AG04450 (cell line): ENCODE measurements at regions not wholly inside any gene's neighbourhood (a gene's known extent, or its start where the extent isn't known, plus 50 kb on each side); places are given as distances from the start of the nearest gene placed in this dataset.

Source experiments
- CTCF ChIA-PET: fragments of 300-600, 350-600 bp; formaldehyde crosslinking; extraction: SDS; loops from one replicate; lab custom pipeline; 2022; ENCODE audit warnings: antibody characterized with exemption, inconsistent platforms; lab: Charles Lee
- POLR2A ChIA-PET: fragments of 350-600 bp; formaldehyde crosslinking; extraction: SDS; loops from one replicate; lab custom pipeline; 2021; ENCODE audit warnings: antibody characterized with exemption, inconsistent platforms; lab: Yijun Ruan, JAX
- DNase-seq: peaks from one replicate; pipeline ENCODE4 v3.0.0-alpha.2; 2011; ENCODE audit warnings: low read depth, low spot score
- H3K27ac ChIP-seq: one replicate; pipeline ENCODE4 v1.5.1; 2012; ENCODE audit warnings: low read depth, low read length, control low read depth
- H3K27me3 ChIP-seq: one replicate; pipeline ENCODE4 v1.6.0; 2012; ENCODE audit warnings: low read length; ENCODE audit not compliant: control insufficient read depth, insufficient read depth
- H3K4me3 ChIP-seq: 2 replicates; pipeline ENCODE4 v1.5.1; 2011; ENCODE audit warnings: mild to moderate bottlenecking, low read depth, low read length, control low read depth
- H3K9me3 ChIP-seq: 2 replicates; pipeline ENCODE4 v1.5.1; 2012; ENCODE audit warnings: low read length; ENCODE audit not compliant: control insufficient read depth, insufficient read depth
- TF ChIP-seq, protein P1 (sequence below): IDR thresholded peaks from 2 replicates; pipeline ENCODE4 v1.5.1; 2011; ENCODE audit warnings: low read depth, low read length, control low read depth, inconsistent platforms

DNA sequence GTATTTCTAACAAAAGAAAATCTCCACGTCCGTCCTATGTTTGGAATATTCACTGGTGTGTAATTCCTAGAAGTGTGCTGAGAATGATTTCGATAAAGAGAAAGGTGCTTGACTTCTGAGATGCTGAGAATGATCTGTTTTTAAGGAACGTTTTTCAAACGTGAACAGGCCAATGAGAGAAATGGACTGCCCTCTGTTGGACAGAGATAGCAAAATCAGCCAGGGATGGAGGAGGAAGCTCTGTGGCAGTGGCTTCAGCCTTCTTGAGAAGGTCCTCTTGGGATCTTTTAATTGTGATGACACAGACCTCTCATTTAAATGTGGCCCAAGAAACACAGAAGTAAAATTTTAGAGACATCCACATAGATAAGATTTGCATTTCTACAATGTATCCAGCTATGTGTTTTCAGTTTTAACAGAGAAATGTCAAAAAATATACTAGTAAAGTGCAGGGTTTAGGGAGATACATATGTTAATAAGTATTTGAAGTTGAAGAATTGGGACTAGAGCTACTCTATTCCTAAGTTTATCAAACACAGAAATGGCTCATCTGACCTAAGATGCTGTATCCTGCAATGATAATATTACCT, 84.0 kb upstream of the RCN1 start:
- H3K4me3 ChIP-seq = no peak overlapping the region
- DNase-seq = peak; percentile 6
- CTCF ChIA-PET = interaction anchor here (0.5 to 2.6 kb wide), 28 partner anchors 8 to 770 kb away, joined by 3 to 27 read pairs (median 4); no protein-coding TSS in a partner anchor
- POLR2A ChIA-PET = no interaction called here
- no peak overlapping the region for H3K27ac ChIP-seq
- peaks cover 19% of the 10 kb centered on the region for H3K27me3 ChIP-seq
- H3K9me3 ChIP-seq = no peaks in the 10 kb centered on the region; the same call in 1 of the 2 replicates
- TF ChIP-seq, protein P1, sequence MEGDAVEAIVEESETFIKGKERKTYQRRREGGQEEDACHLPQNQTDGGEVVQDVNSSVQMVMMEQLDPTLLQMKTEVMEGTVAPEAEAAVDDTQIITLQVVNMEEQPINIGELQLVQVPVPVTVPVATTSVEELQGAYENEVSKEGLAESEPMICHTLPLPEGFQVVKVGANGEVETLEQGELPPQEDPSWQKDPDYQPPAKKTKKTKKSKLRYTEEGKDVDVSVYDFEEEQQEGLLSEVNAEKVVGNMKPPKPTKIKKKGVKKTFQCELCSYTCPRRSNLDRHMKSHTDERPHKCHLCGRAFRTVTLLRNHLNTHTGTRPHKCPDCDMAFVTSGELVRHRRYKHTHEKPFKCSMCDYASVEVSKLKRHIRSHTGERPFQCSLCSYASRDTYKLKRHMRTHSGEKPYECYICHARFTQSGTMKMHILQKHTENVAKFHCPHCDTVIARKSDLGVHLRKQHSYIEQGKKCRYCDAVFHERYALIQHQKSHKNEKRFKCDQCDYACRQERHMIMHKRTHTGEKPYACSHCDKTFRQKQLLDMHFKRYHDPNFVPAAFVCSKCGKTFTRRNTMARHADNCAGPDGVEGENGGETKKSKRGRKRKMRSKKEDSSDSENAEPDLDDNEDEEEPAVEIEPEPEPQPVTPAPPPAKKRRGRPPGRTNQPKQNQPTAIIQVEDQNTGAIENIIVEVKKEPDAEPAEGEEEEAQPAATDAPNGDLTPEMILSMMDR = peak; percentile 73

DNA sequence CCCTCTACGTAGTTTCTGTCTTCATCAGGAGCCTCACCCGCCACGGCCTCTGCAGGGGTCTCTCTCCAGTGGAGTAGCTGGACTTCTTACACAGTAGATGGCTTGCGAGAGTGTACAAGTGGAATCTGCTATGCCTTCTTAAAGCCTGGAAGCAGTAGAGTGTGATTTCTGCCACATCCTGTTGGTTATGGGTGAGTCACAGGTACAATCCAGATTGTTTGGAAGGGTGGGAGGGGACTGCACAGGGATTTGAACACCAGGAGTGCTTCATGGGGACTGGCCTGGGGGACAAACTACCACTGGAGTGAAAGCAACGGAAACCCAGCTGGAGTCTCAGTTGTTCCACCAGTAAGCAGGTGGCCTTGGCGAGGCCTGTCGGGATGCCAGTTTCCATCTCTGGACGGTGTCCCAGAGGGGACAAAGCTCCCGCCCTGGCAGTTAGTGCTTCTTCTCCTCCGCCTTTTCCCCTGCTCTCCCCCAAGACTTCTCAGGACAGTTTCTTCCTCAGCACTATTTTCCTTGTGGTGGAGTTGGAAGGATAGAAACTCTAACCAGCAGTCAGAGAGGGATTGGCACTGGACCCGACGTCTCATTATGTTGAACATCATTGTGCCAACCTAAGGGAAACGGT, 85.0 kb upstream of the RCN1 start:
- H3K9me3 ChIP-seq = no peaks in the 10 kb centered on the region; the same call in 1 of the 2 replicates
- POLR2A ChIA-PET = no interaction called here
- TF ChIP-seq, protein P1 = no peak
- H3K27ac ChIP-seq = no peak overlapping the region
- H3K4me3 ChIP-seq = no peak overlapping the region
- H3K27me3 ChIP-seq = peaks cover 17% of the 10 kb centered on the region
- CTCF ChIA-PET = interaction anchor here (0.9 to 1.8 kb wide), 2 partner anchors 48 to 169 kb away, joined by 5 to 9 read pairs; no protein-coding TSS in a partner anchor
- no peak for DNase-seq

DNA sequence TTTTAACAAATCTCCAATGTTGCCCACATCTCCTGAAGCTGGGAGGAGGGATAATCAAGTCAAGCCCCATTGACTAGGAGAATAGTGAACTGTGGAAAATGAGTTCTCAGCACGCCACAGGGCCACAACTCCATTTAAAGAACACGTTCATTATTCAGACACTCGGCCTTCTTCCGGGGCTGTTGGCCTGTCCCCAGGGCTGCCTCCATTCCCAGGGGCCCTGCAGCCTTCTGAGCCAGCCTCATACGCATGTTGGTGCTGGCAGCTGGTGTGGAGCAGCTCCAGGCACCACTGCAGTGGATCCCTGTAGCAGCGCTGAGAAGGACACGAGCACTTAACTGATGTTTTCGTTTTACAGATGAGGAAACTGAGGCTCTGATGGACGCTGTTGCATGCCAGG, 87.5 kb upstream of the RCN1 start:
- no peak overlapping the region for H3K27ac ChIP-seq
- DNase-seq = no peak
- POLR2A ChIA-PET = no interaction called here
- TF ChIP-seq, protein P1 = no peak
- H3K9me3 ChIP-seq = no peaks in the 10 kb centered on the region; the same call in 1 of the 2 replicates
- H3K27me3 ChIP-seq = peaks cover 11% of the 10 kb centered on the region
- H3K4me3 ChIP-seq = no peak overlapping the region
- CTCF ChIA-PET = interaction anchor here (1.2 kb wide), 1 partner anchor 173 kb away, joined by 5 read pairs; no protein-coding TSS in a partner anchor

DNA sequence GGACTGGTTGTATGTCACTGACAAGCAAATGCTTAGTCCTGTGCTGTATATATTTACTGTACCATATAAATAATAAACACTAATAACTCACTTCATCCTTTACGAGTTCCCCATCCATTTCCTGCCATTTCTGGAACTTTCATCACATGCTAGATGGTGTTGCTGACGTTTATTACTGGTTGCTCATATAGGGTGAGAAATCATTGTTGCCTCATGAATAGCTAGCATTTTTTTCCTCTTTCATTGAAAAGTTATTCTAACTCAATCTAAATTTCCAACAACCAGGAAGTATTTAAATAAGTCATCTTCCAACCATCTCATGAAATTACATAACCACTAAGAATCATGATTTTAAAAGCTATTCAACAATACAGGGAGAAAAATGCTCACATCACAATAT, 88.6 kb upstream of the RCN1 start:
- Histone ChIP-seq H3K27me3 (peaks cover 11% of the 10 kb centered on the region), H3K27ac (no peak overlapping the region), H3K4me3 (no peak overlapping the region), H3K9me3 (no peaks in the 10 kb centered on the region; the same call in 1 of the 2 replicates)
- TF ChIP-seq, protein P1 = no peak
- ChIA-PET POLR2A (no interaction called here), CTCF (interaction anchor here (0.8 to 1.2 kb wide), 4 partner anchors 9 to 604 kb away, joined by 3 to 5 read pairs (median 4); no protein-coding TSS in a partner anchor)
- no peak for DNase-seq

DNA sequence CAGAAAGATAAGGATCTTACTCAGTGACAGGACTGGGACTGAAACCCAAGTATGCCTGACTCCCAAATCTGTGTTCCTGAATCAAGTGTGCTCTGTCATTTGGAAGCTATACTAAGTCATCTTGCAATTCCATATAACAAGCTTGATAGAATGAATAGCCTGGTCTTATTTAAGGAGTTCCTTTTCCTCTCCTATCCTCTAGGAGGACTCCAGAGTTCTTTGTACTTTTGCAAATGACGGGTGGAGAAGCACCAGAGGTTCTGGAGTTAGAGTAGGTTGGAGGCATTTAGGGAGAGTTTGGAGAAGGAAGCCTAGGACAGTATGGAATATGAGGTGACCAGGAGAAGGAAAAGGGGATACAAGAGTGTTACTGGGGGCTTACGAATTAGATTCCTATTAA, 92.9 kb upstream of the RCN1 start:
- TF ChIP-seq, protein P1 = no peak

More for the DNA sequence above, 92.9 kb upstream of the RCN1 start:
- Histone ChIP-seq H3K27me3 (peaks cover 2% of the 10 kb centered on the region), H3K9me3 (no peaks in the 10 kb centered on the region), H3K4me3 (no peak overlapping the region), H3K27ac (no peak overlapping the region)
- CTCF ChIA-PET = interaction anchor here (0.6 to 1.4 kb wide), 3 partner anchors 9 to 335 kb away, joined by 3 to 8 read pairs (median 4); no protein-coding TSS in a partner anchor
- POLR2A ChIA-PET = no interaction called here
- no peak for DNase-seq
